ENCODE measurements at regions not wholly inside any gene's neighbourhood (a gene's known extent, or its start where the extent isn't known, plus 50 kb on each side); places are given as distances from the start of the nearest gene placed in this dataset.

DNA sequence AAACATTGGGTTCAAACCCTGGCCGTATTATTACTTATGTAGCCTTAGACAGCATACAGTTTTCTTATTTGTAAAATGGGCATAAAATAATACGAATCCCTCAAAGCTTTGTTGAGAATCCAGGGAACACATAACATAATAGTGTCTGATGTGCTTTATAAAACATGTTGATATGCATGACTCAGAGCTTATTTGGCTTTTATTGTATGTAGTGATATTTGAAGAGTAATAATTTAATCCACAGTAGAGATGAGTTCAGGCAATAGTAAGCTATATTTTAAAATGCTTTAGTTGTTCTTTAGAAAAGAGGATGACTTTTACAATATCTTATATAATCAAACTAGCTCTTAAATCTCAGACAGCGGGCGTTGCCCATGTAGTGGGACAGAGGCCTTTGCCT is 176.4 kb downstream of the SIM1 start:
- DNase-seq (ENCODE audit: insufficient read length, low spot score): no peak
- TF ChIP-seq POLR2A (IDR thresholded peaks at IDR 0.05; ENCODE audit: low read depth, low read length): no peak
- FAIRE-seq: no peak

DNA sequence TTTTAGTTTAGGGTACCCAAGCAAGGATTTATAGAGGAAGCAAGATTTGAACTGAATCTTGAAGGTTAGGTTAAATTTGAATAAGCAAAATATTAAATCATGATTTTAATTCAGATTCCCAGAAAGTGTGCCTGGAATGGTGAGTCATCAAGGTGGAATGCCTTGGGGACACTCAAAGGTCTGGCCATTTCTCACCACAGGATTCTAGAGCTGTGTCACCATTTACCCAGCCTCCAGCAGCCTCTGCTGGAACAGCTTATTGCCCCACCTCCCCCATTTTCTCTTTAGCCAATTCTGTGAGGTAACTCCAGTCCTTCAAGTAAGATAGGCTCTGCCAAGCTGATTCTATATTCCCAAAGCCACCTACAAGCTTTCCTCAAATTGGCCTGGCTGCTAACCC is 181.4 kb downstream of the SIM1 start:
- DNase-seq (ENCODE audit: insufficient read length, low spot score): peak; percentile 25
- TF ChIP-seq POLR2A (IDR thresholded peaks at IDR 0.05; ENCODE audit: low read depth, low read length): no peak
- peak; percentile 94 for FAIRE-seq

GRCh38 chr6:100281471-100281901 is 183.2 kb downstream of the SIM1 start:
- no peak for FAIRE-seq
- no peak for TF ChIP-seq POLR2A (IDR thresholded peaks at IDR 0.05; ENCODE audit: low read depth, low read length)
- DNase-seq (ENCODE audit: insufficient read length, low spot score): no peak

- TF ChIP-seq POLR2A (IDR thresholded peaks at IDR 0.05; ENCODE audit: low read depth, low read length): no peak
- DNase-seq (ENCODE audit: insufficient read length, low spot score): no peak
- FAIRE-seq: no peak
These were observed 188.2 kb downstream of the SIM1 start for GRCh38 chr6:100276311-100277057.

- TF ChIP-seq POLR2A (IDR thresholded peaks at IDR 0.05; ENCODE audit: low read depth, low read length): no peak
- no peak for FAIRE-seq
- DNase-seq (ENCODE audit: insufficient read length, low spot score): no peak
These were observed 190.6 kb downstream of the SIM1 start for GRCh38 chr6:100274147-100274546.

DNA sequence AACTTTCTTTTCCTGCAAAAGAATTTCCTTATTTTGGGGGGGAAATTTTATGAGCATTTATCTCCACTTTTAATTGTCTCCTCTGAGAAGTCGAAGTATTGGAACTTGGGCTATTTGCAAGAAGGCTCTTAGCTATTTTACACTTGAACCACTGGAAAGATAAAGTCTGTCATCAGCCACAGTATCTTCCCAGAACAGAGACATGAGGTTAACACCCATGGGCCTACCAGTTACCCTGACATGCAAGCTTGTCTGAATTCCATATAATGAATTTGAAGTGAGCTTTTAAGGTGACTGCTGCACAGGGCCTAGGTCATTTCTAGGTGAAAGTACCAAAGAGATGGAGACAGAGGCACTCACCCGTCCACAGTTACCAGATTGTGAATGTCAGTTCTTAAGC is 193.1 kb downstream of the SIM1 start:
- no peak for DNase-seq (ENCODE audit: insufficient read length, low spot score)
- FAIRE-seq: no peak
- TF ChIP-seq POLR2A (IDR thresholded peaks at IDR 0.05; ENCODE audit: low read depth, low read length): no peak

- no peak for DNase-seq (ENCODE audit: insufficient read length, low spot score)
- FAIRE-seq: no peak
- TF ChIP-seq POLR2A (IDR thresholded peaks at IDR 0.05; ENCODE audit: low read depth, low read length): no peak
These were observed 193.5 kb downstream of the SIM1 start for GRCh38 chr6:100271202-100271601.

- TF ChIP-seq POLR2A (IDR thresholded peaks at IDR 0.05; ENCODE audit: low read depth, low read length): no peak
- no peak for FAIRE-seq
- no peak for DNase-seq (ENCODE audit: insufficient read length, low spot score)
These were observed 195.5 kb downstream of the SIM1 start for GRCh38 chr6:100269189-100269588.

DNA sequence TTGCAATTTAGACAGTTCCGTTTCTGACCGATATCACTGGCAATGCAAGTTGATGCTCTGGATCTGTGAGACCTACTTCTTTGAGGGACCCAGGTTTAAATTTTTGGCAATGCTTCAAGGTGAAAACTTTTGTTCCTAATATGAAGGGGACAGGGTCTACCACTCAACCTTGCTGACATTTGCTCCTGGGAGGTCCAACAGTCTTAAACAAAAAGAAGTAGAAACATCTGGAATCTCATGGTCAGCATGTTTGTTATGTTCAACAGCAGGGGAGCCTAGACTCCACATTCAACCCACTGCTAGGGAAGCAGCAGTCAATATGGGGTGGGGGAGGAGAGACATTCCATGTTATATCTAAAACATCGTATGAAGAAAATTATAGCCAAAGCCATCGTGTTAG is 196.4 kb downstream of the SIM1 start:
- FAIRE-seq (no peak), DNase-seq (ENCODE audit: insufficient read length, low spot score) (no peak)
- TF ChIP-seq POLR2A (IDR thresholded peaks at IDR 0.05; ENCODE audit: low read depth, low read length): no peak

DNA sequence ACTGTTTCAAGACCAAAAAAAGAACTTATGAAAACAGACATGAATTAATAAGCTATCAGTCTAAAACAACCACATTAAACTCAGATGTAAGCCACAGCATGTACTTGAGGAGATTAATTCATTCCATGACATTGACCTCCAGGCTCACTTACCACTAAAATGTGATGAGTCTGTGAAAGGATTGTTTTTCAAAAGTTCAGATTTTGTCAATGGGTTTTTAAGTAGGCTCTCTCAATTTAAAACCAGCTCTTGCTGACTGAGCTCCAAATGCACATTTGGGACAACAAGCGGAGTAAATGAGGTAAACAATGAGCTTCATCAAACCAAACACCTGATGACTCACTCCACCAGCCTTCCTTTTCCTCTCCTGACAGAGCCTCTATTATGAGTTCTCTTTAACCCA is 197.0 kb downstream of the SIM1 start:
- FAIRE-seq (peak; percentile 11), DNase-seq (ENCODE audit: insufficient read length, low spot score) (no peak)

GRCh38 chr6:100266494-100267401 is 198.0 kb downstream of the SIM1 start:
- FAIRE-seq: no peak
- DNase-seq (ENCODE audit: insufficient read length, low spot score): no peak
- TF ChIP-seq POLR2A (IDR thresholded peaks at IDR 0.05; ENCODE audit: low read depth, low read length): no peak

More for the DNA sequence above, 197.0 kb downstream of the SIM1 start:
- TF ChIP-seq POLR2A (IDR thresholded peaks at IDR 0.05; ENCODE audit: low read depth, low read length): no peak

DNA sequence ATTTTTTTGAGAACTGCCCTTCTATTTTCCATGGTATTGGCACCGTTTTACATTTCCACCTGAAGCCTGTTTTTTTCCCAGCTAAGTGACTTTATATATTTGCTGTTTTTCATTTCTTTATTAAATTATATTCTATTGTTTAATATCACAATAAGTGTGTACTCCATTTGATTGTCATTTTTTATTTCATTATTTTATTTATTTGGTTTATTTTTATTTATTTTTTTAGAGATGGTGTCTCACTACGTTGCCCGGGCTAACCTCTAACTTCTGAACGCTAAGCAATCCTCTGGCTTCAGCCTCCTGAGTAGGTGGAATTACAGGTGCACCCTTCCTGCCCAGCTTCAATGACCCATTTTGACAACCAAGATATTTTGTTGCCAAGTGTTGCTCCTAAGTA is 202.6 kb downstream of the SIM1 start:
- FAIRE-seq (no peak), DNase-seq (ENCODE audit: insufficient read length, low spot score) (no peak)
- TF ChIP-seq POLR2A (IDR thresholded peaks at IDR 0.05; ENCODE audit: low read depth, low read length): no peak

DNA sequence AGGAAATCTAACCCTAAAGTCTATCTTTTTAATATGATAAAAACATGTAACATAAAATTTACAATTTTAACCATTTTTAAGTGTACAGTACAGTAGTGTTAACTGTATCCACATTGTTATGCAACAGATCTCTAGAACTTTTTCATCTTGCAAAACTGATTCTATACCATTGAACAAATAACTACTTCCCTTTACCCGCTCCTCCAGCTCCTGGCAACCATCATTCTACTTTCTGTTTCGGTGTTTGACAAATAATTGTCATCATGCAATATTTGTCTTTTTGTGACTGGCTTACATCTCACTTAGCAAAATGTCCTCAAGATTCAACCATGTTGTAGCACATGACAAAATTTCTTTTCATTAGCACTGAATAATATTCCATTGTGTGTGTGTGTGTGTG is 203.2 kb downstream of the SIM1 start:
- TF ChIP-seq POLR2A (IDR thresholded peaks at IDR 0.05; ENCODE audit: low read depth, low read length): no peak
- no peak for DNase-seq (ENCODE audit: insufficient read length, low spot score)
- no peak for FAIRE-seq

GRCh38 chr6:100260584-100260983 is 204.1 kb downstream of the SIM1 start:
- no peak for DNase-seq (ENCODE audit: insufficient read length, low spot score)
- TF ChIP-seq POLR2A (IDR thresholded peaks at IDR 0.05; ENCODE audit: low read depth, low read length): no peak
- no peak for FAIRE-seq

DNA sequence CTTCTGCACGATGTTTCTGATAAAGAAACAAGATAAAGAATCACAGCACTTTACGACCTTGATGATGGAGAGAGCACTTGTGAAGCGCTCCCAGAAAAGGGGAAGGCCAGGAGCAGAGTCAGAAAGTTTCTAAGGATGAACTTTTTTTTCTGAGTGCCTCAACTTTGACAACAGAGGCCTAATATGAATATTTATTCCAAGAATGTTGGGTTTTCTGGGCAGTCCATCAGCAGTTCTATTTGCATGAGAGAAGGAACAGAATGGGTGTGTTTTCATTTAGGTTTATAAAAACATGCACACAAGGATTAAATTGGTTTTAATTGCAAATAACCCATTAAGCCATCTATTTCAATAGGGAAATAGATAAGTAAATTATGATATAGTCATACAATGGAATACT is 204.9 kb downstream of the SIM1 start:
- no peak for TF ChIP-seq POLR2A (IDR thresholded peaks at IDR 0.05; ENCODE audit: low read depth, low read length)
- FAIRE-seq: no peak
- no peak for DNase-seq (ENCODE audit: insufficient read length, low spot score)
